H1 (cell line): ENCODE measurements at regions not wholly inside any gene's neighbourhood (a gene's known extent, or its start where the extent isn't known, plus 50 kb on each side); places are given as distances from the start of the nearest gene placed in this dataset.

Experiments used
- ASH2L ChIP-seq: fragments of 200-600, 300-600 bp; sonication (generic); IDR thresholded peaks from one replicate; pipeline ENCODE4 v1.7.1; 2017; ENCODE audit warnings: low read length
- EP300 ChIP-seq, 2 experiments: IDR thresholded peaks; 1 replicate in 1 of 2; 2 replicates in 1 of 2; pipeline ENCODE4 v1.6.1; 2011 to 2012; ENCODE audit warnings: low read depth in 2 of 2, low read length in 2 of 2, mild to moderate bottlenecking in 2 of 2, borderline replicate concordance in 1 of 2, inconsistent platforms in 1 of 2, moderate library complexity in 1 of 2
- MAFK ChIP-seq: IDR thresholded peaks from 2 replicates; pipeline ENCODE4 v1.6.1; 2012; ENCODE audit warnings: low read depth, mild to moderate bottlenecking, improper control_type of control experiment, low read length
- POLR2AphosphoS5 ChIP-seq: IDR thresholded peaks from 2 replicates; pipeline ENCODE4 v1.6.1; 2011; ENCODE audit warnings: low read depth, low read length
- RBBP5 ChIP-seq: IDR thresholded peaks from 2 replicates; pipeline ENCODE4 v1.7.1; 2012; ENCODE audit warnings: low read depth, mild to moderate bottlenecking, inconsistent platforms, low read length, moderate library complexity, borderline replicate concordance
- SP1 ChIP-seq: IDR thresholded peaks from 2 replicates; pipeline ENCODE4 v1.6.1; 2011; ENCODE audit warnings: low read depth, low read length
- TCF12 ChIP-seq: IDR thresholded peaks from 2 replicates; pipeline ENCODE4 v1.6.1; 2011; ENCODE audit warnings: low read depth, mild to moderate bottlenecking, low read length

DNA sequence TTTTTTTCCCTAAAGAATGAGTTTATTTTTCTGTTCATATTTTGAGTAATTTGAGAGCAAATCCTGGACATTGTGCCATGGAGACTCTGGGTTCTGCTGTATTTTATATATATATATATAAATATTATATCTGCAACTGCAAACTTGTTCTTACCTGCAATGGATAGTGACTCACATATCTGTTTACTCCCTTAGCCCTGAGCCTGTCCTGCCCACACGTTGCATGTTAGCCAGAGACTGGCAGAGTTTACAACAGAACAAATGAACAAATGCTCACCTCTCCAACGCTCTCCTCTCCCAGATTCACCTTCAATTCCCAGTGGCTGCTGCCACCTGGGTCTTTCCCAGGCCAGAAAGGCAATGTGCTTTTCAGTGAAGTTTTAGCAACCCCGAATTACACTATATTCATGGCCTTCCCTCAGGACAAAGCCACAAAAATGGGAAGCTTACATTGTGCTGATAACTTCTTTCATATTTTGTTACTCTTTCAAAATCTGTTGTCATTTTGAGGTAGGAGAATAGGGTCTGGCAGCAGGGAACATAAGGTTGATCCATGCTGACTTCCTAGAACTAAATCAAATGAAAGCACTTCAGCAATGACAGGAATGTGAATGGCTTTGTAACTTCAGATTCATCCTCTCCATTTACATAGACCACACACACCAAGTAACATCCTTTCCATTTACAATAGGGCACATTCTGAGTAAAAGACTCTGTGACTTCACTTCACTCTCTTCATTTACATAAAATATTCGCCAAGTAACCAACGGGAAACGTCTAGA, 105.4 kb upstream of the FAM110C start (continued):
- peak in 1 of 2 experiments; percentile 70; a peak in 1 of 3 replicates for TF ChIP-seq EP300 (IDR thresholded peaks at IDR 0.05; ENCODE audit: borderline replicate concordance in 1 of 2, low read depth in 2 of 2, low read length in 2 of 2)
- TF ChIP-seq ASH2L = peak; percentile 85
- peak; percentile 34; the same call in 1 of the 2 replicates for TF ChIP-seq SP1
- no peak for TF ChIP-seq MAFK
- 0 out of 2 replicates have a peak, but pooled peaks have one; percentile 17 for TF ChIP-seq POLR2AphosphoS5
- TF ChIP-seq TCF12 = 0 out of 2 replicates have a peak, but pooled peaks have one; percentile 16
- TF ChIP-seq RBBP5 = no peak
